Epidermal melanocyte (primary cell): ENCODE measurements at regions not wholly inside any gene's neighbourhood (a gene's known extent, or its start where the extent isn't known, plus 50 kb on each side); places are given as distances from the start of the nearest gene placed in this dataset.
A peak's percentile ranks its signal among the peaks of the same experiment; 100 is the strongest.

ENCODE experiments used
- DNase-seq: peaks from one replicate; pipeline ENCODE4 v3.0.0; 2011; ENCODE audit warnings: low spot score; ENCODE audit not compliant: insufficient read length

DNA sequence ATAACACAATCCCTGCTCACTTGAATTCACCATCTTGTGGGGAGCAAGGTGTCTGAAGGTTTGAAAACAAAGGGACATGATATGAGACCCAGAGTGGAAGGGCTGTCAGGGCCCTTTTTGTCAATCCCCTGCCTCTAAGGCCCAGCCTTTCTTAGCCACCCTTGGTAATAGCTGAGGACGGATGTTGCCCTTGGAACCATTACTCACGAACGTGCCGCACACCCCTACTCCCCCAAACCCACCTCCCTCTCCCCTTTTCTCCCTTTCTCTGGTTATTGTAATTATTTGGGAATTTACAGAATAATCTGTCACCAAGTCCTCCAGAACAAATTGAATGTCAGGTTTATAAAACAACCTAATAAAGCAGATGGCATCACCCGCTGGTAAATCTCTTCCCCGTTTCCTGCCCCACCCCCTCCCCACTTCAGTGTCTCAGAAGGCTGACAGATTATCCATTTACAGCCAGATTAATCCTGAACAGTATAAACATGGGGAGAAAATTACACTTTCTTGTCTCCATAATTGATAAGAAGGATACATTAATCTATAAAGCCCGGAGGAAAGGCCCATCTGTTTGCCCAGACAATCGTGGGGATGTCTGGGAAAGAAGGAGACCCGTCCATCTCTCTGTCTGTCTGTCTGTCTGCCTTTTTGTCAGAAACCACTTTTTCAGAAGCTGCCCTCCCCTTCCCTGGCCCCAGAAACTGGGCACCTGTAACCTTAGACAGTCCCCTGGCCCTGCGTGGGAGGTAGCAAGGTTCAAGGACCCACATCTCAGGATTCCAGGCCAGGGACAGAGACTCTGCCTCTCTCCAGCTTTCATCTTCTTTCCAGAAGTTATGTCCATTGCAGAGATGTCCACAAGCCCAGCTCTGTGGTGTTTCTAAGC lies 60.6 kb upstream of the CD34 start:
- DNase-seq, result no peak

DNA sequence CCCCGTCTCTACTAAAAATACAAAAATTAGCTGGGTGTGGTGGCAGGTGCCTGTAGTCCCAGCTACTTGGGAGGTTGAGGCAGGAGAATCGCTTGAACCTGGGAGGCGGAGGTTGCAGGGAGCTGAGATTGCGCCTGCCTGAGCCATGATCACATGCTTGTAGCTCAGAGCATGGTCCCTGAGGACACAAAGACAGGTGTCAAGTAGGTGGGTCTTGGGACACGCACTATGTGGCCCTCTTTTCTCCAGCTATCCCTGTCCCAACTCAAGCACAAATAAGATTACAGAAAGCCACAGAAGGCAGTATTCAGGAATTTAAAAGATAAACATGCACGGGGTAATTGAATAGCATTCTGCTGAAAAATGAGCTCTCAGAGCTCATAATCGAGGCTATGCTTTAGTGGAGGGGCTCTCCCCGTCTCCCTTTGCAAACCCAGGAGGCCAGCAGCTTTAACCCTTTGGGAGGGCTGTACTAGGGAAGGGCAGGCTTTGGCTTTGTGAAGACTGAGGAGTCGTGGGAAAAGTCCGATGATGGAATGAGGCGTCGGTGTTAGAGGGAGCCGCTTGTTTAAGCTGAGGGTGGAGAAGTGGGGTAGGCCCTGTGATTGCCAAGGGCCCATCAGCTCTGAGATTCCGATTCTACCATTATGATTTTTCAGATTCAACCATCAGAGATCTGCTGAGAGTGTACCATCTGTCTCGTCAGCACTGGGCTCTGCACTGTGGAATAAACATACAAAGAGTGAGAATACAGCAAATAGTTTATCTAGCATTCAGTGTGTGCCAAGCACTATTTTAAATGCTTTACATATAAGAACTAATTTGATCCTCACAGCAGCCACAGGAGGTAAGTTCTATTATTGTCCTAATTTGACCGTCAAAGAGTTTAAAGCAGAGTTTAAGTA lies 59.7 kb upstream of the CD34 start:
- no peak for DNase-seq

DNA sequence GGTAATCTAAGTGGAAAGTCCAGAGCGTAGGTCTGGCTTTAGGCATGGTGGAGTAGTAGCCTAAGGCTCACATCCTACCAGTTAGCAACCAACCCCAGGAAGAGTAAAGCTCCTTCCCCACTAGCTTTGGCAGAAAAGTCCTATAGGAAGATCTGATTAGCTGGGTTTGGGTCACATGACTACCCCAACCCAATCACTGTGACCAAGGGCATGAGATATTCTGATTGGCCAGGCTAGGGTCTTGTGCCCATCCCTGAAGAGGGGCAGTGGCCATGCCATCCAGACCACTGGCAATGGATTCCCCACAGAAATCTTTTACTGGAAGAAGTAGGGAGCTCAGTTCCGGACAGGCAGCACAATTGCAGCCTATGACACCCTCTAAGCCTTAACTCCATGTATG lies 58.6 kb upstream of the CD34 start:
- DNase-seq, result no peak

DNA sequence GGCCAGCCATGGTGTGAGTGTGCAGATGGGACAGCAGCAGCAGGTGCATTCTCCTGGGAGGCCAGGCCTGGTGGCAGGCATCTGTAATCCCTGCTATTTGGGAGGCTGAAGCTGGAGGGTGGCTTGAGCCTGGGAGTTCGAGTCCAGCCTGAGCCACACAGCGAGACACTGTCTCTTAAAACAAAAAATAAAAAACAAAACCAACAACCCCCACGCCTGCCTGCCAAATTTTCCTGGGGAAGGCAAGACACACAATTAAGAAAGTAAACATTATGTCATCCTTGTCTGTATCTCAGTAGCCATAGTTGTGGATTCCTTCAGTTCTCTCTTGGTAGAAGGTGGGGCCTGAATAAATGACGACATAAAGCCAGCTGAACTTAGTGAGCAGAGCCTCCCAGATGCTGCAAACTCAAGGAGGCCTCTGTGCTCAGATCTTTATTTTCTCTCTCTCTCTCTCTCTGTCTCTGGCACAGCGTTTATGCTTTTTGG lies 57.6 kb upstream of the CD34 start:
- no peak for DNase-seq

DNA sequence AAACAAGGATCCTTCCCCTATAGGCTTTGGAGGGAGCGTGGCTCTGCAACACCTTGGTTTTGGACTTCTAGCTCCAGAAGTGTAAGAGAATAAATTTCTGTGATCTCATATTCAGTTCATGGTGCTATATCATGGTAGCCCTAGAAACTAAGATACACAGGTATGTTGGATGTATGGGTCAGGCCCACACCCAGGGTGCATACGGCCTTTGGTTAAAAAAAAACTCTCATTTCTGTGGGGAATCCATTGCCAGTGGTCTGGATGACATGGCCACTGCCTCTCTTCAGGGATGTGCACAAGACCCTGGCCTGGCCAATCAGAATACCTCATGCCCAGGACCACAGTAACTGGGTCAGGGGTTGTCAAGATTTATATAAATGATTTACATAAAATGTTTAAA lies 56.8 kb upstream of the CD34 start:
- no peak for DNase-seq

DNA sequence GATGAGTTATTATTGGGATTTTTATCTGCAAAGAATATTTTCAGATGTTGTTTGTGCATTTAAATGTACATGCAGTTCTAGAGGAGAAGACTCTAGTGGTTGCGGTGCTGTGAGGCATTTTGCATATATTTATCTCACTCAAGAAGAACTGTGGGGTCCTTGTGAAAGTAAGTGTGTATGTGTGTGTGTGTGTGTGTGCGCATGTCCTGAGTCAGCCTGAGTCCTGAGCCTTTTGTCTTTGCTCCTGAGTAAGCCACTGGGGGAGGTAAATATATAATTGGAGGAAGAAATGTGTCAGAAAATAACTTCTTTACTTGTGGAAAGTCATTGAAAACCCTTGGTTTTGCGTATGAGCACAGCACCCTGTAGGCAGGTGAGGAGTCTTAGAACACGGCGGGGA lies 55.6 kb upstream of the CD34 start:
- no peak for DNase-seq

DNA sequence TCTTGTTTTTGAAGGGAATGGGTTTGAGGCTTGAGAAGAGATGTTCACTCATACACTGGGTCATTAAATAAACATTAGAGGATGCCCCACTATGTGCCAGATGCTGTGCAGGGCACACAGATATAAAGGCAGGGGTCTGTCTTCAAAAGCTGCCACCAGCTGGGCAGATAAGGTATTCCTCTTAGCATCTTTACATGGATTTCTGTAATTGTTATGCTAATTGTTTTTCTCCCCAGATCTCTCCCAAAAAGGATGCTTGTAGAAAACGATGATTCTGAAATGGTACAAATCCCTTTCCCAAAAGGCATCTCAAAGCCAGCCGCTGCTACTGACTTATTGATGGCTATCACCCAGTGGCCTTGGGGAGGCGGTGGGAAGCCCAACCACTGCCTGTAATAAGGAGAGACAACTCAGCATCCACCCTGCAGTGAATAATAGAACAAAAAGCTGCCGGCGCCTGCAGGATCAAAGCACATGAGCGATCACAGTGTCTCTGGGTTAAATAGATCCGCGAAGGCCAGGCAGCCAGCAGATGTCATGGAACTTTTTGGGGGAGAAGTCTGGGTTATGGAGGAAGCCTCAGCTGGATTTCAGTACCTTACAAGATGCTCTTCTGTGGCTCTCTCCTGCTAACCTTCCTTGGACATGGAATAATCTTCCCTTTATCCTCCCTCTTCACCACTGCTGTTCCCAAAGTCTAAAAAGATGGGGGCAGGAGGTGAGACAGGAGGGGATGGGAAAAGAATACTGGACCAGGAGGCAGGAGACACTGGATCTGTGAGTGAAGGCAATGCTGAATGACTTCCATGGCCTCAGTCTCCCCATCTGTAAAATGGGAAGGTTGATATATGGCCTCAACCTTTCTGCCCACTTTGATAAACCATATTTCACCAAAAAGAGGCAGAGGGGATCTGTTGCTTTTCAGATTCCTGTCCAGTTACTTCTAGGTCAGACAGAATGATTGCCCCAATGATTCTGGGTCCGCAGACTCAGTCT lies 54.8 kb upstream of the CD34 start:
- DNase-seq, result no peak

DNA sequence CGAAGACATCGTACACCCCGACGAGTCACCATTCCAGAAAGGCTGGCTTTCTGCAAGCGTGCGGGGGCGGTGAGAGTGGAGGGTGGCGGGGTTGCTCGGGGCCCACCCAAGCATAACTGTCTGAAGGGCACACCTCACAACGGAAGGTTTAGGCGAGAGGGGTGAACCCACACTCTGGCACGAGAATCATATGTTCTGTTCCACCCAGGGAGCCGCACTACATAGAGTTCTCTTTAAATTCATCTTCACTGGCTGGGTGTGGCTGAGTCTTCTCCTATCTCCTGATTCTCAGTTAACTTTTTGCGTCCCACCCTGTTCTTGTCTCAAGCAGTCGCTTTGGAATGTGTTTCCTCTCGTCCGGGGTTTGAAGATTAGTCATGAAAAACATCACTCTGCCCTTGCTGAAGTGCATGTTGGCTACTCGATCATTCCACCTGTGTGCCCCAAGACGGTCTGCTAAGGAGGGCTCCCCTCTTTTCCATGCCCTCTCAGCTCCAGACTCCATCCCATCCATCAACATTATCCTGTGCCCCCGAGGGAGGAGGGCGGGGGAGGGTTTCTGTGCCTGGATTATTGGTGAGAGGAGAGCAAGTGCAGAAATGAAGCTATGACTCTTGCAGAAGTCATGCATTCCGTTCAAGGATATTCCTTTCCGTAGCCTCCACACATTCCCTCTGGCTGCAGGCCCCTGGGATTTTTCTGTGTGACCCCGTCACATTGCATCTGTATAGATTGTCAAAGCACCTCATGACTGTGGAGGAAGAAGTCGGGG lies 53.5 kb upstream of the CD34 start:
- no peak for DNase-seq

DNA sequence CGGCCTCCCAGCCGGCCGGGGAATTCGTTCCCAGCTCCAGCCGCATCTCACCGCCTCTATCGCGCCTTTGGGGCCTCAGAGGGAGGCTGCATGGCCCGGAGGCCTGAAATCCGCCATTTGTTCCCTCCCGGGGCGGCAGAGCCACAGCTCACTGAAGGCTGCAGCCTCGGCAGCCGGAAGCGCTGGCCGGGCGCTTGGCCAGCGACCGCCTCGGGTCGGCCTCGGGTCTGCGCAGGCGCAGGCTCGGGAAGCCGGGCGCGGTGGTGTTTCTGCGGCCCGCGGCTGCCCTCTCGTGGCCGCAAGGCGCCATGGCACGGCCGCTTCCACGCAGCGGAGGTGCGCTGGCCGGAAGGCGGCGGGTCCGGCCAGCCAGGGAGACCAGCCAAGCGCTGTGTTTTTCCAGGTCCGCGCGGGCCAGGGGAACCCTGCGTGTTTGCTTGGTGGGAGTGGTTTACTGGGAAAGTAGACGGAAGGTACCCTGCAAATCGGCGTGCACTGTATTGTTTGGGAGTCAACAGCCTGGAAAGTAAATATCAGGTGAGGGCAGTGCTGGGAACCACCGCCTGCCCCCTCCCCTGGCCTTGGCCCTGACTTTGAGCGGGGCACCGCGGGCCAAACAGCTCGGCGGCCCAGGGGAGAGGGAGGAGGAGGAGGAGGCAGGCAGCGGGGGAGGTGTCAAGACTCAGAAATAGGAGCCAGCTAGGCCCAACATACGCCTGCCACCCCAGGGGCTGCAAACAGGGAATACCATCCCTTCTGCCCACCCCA lies 52.7 kb upstream of the CD34 start:
- peak; percentile 93 for DNase-seq

DNA sequence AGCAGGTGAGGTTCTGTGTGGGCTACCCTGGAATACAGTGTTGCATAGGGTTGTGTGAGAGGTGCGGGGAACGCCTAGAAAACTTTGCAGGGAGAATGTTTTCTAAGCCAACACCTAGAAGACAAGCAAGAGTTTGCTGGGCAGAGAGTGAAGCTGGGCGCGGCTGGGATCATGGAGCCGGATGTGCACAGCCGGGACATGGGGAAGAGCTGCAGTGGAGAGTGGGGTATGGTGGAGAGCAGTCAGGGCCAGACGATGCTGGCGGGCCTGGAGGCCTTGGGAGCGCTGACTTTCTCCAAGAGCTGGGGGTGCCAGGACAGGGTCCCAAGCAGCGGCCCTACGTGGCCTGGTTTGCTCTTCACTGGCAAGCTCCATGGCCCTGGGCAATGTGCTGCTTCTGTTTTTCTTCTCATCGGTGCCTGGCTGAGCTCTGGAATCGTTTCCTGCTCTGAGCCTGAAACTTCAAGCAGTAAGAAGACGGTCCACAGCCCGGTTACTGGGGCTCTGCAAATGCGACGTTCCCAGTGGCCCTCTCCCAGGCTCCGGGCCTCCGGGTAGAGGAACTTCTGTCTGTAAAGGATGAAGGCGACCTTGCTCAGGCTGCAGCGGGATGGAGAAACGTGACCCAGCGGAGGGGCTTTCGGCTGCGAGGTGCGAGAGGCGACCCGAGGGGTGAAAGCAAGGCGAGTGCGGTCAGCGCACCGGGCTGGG lies 51.9 kb upstream of the CD34 start:
- no peak for DNase-seq
